MCF 10A (cell line): ENCODE measurements at regions not wholly inside any gene's neighbourhood (a gene's known extent, or its start where the extent isn't known, plus 50 kb on each side); places are given as distances from the start of the nearest gene placed in this dataset.

Experiments
- BruUV-seq: library from RNA; stranded (reverse); fragments of 400-500 nt; replicated peaks from 2 replicates; lab custom pipeline; 2021; lab: Mats Ljungman, UMichigan
- CTCF ChIA-PET: fragments of 300-600 bp; sonication (Branson Sonifier 250); formaldehyde crosslinking; extraction: SDS; loops from one replicate; lab custom pipeline; 2021; ENCODE audit warnings: antibody characterized with exemption, inconsistent platforms; lab: Yijun Ruan, JAX
- POLR2A ChIA-PET: fragments of 300-600, 350-650 bp; sonication (Branson Sonifier 250); formaldehyde crosslinking; extraction: SDS; loops from one replicate; lab custom pipeline; 2020; ENCODE audit warnings: antibody characterized with exemption, inconsistent platforms; lab: Yijun Ruan, JAX
- DNase-seq: peaks from one replicate; pipeline ENCODE4 v3.0.0-alpha.2; 2018; ENCODE audit not compliant: unreplicated experiment
- H3K27ac Mint-ChIP-seq: one replicate; pipeline ENCODE4 v1.8.0; 2022; ENCODE audit warnings: mild to moderate bottlenecking, low read depth, mixed read lengths; ENCODE audit not compliant: unreplicated experiment
- H3K27me3 Mint-ChIP-seq: one replicate; pipeline ENCODE4 v1.8.0; 2022; ENCODE audit warnings: mixed read lengths; ENCODE audit not compliant: insufficient read depth, unreplicated experiment
- H3K36me3 Mint-ChIP-seq: one replicate; pipeline ENCODE4 v1.8.0; 2022; ENCODE audit warnings: mild to moderate bottlenecking, moderate library complexity, mixed read lengths; ENCODE audit not compliant: insufficient read depth, unreplicated experiment
- H3K4me1 Mint-ChIP-seq: one replicate; pipeline ENCODE4 v1.8.0; 2022; ENCODE audit warnings: mixed read lengths; ENCODE audit not compliant: insufficient read depth, unreplicated experiment
- H3K4me3 Mint-ChIP-seq: one replicate; pipeline ENCODE4 v1.8.0; 2022; ENCODE audit warnings: mild to moderate bottlenecking, moderate library complexity, mixed read lengths; ENCODE audit not compliant: unreplicated experiment
- H3K9me3 Mint-ChIP-seq: one replicate; pipeline ENCODE4 v1.8.0; 2022; ENCODE audit warnings: mixed read lengths; ENCODE audit not compliant: unreplicated experiment
- CTCF ChIP-seq: fragments of 200-600 bp; IDR thresholded peaks from one replicate; pipeline ENCODE4 v1.8.0; 2022; ENCODE audit warnings: antibody characterized with exemption, mild to moderate bottlenecking; ENCODE audit not compliant: unreplicated experiment
- intact Hi-C: fragments of 100-400 bp; cut with micrococcal nuclease; formaldehyde crosslinking; loops from 2 replicates; pipeline ENCODE4 v1.14.1; 2022

- peak overlapping the region; percentile 30 for H3K27ac Mint-ChIP-seq
Measured at GRCh38 chr6:156599366-156599765, 177.8 kb upstream of the ARID1B start.

GRCh38 chr6:156598855-156599180, 178.4 kb upstream of the ARID1B start:
- ChIA-PET POLR2A (no interaction called here), CTCF (no interaction called here)
- TF ChIP-seq CTCF: no peak
- Mint-ChIP-seq H3K4me3 (no peak overlapping the region), H3K36me3 (no peaks in the 10 kb centered on the region), H3K4me1 (peaks cover 16% of the 10 kb centered on the region), H3K27me3 (no peaks in the 10 kb centered on the region), H3K9me3 (no peaks in the 10 kb centered on the region), H3K27ac (no peak overlapping the region)
- no TSS peak for BruUV-seq
- no peak for DNase-seq
- intact Hi-C loops: no loop called here

More at GRCh38 chr6:156599366-156599765, 177.8 kb upstream of the ARID1B start:
- Mint-ChIP-seq H3K4me3 (no peak overlapping the region), H3K36me3 (no peaks in the 10 kb centered on the region), H3K27me3 (no peaks in the 10 kb centered on the region), H3K4me1 (peaks cover 16% of the 10 kb centered on the region), H3K9me3 (no peaks in the 10 kb centered on the region)
- ChIA-PET CTCF (no interaction called here), POLR2A (no interaction called here)
- DNase-seq: no peak
- no peak for TF ChIP-seq CTCF
- BruUV-seq: no TSS peak
- intact Hi-C loops: no loop called here

GRCh38 chr6:156598071-156598854, 178.9 kb upstream of the ARID1B start:
- no peaks in the 10 kb centered on the region for H3K36me3 Mint-ChIP-seq
- intact Hi-C loops: no loop called here
- no peak overlapping the region for H3K4me3 Mint-ChIP-seq
- no peak for DNase-seq
- ChIA-PET CTCF (no interaction called here), POLR2A (no interaction called here)
- no peaks in the 10 kb centered on the region for H3K9me3 Mint-ChIP-seq
- H3K4me1 Mint-ChIP-seq: peaks cover 16% of the 10 kb centered on the region
- no peaks in the 10 kb centered on the region for H3K27me3 Mint-ChIP-seq
- TF ChIP-seq CTCF: no peak
- BruUV-seq: no TSS peak
- H3K27ac Mint-ChIP-seq: no peak overlapping the region

- Mint-ChIP-seq H3K4me1 (peaks cover 16% of the 10 kb centered on the region), H3K4me3 (no peak overlapping the region), H3K9me3 (no peaks in the 10 kb centered on the region), H3K27ac (no peak overlapping the region), H3K36me3 (no peaks in the 10 kb centered on the region), H3K27me3 (no peaks in the 10 kb centered on the region)
- BruUV-seq: no TSS peak
- intact Hi-C loops: no loop called here
- CTCF ChIA-PET: interaction anchor here (0.7 kb wide), 1 partner anchor 245 kb away, joined by 3 read pairs; no protein-coding TSS in a partner anchor
- DNase-seq: no peak
- POLR2A ChIA-PET: no interaction called here
- no peak for TF ChIP-seq CTCF
Measured at GRCh38 chr6:156597095-156597494, 180.1 kb upstream of the ARID1B start.
